OCI-LY1 (cell line): ENCODE measurements at regions not wholly inside any gene's neighbourhood (a gene's known extent, or its start where the extent isn't known, plus 50 kb on each side); places are given as distances from the start of the nearest gene placed in this dataset.

Source experiments
- H2AFZ ChIP-seq: fragments of 200-600 bp; sonication (generic), shearing (Covaris generic); 2 replicates; pipeline ENCODE4 v1.6.0; 2014; ENCODE audit warnings: antibody characterized with exemption, mild to moderate bottlenecking, low read length
- H3F3A ChIP-seq: fragments of 200-600 bp; sonication (generic), shearing (Covaris generic); 2 replicates; pipeline ENCODE4 v1.6.0; 2014; ENCODE audit warnings: mild to moderate bottlenecking, antibody characterized with exemption, low read length, moderate library complexity; ENCODE audit not compliant: insufficient read depth
- H3K27ac ChIP-seq: fragments of 200-600 bp; sonication (generic); 2 replicates; pipeline ENCODE4 v1.5.1; 2014; ENCODE audit warnings: low read length, mixed run types, mild to moderate bottlenecking, low read depth; ENCODE audit not compliant: poor library complexity, severe bottlenecking
- H3K27me3 ChIP-seq: fragments of 200-600 bp; sonication (generic); 2 replicates; pipeline ENCODE4 v1.6.0; 2014; ENCODE audit warnings: antibody characterized with exemption, mild to moderate bottlenecking, low read length, moderate library complexity; ENCODE audit not compliant: insufficient read depth
- H3K36me3 ChIP-seq: fragments of 200-600 bp; sonication (generic); 2 replicates; pipeline ENCODE4 v1.6.1; 2014; ENCODE audit warnings: mild to moderate bottlenecking, antibody characterized with exemption, low read length, moderate library complexity, mixed read lengths; ENCODE audit not compliant: insufficient read depth
- H3K4me1 ChIP-seq: fragments of 200-600 bp; sonication (generic); 2 replicates; pipeline ENCODE4 v1.5.1; 2014; ENCODE audit warnings: mild to moderate bottlenecking, low read length, moderate library complexity; ENCODE audit not compliant: insufficient read depth, severe bottlenecking
- H3K4me2 ChIP-seq: fragments of 200-600 bp; sonication (generic), shearing (Covaris generic); 2 replicates; pipeline ENCODE4 v1.6.1; 2014; ENCODE audit warnings: low read length
- H3K4me3 ChIP-seq: fragments of 200-600 bp; sonication (generic); 2 replicates; pipeline ENCODE4 v1.5.1; 2014; ENCODE audit warnings: low read length, low read depth, mild to moderate bottlenecking, mixed read lengths; ENCODE audit not compliant: poor library complexity, severe bottlenecking
- H3K79me2 ChIP-seq: fragments of 200-600 bp; shearing (Covaris generic); 2 replicates; pipeline ENCODE4 v1.6.1; 2016; ENCODE audit warnings: mixed run types, low read length, mixed read lengths; ENCODE audit not compliant: insufficient read depth
- H3K9ac ChIP-seq: fragments of 200-600 bp; sonication (generic), shearing (Covaris generic); 2 replicates; pipeline ENCODE4 v1.6.1; 2014; ENCODE audit warnings: mild to moderate bottlenecking, low read length, mixed read lengths
- H3K9me2 ChIP-seq: fragments of 200-600 bp; sonication (generic), shearing (Covaris generic); 2 replicates; pipeline ENCODE4 v1.6.1; 2014; ENCODE audit warnings: low read depth, mild to moderate bottlenecking, low read length, mixed read lengths
- H3K9me3 ChIP-seq: fragments of 200-600 bp; shearing (Covaris generic); 2 replicates; pipeline ENCODE4 v1.6.1; 2014; ENCODE audit warnings: low read length, mixed read lengths
- H4K20me1 ChIP-seq: fragments of 200-600 bp; sonication (generic), shearing (Covaris generic); 2 replicates; pipeline ENCODE4 v1.6.0; 2016; ENCODE audit warnings: mild to moderate bottlenecking, low read length; ENCODE audit not compliant: insufficient read depth
- CTCF ChIP-seq: fragments of 200-600 bp; sonication (generic), shearing (Covaris generic); IDR thresholded peaks from 2 replicates; pipeline ENCODE4 v1.5.1; 2017; ENCODE audit warnings: mild to moderate bottlenecking, antibody characterized with exemption, low read length, moderate library complexity, mixed read lengths
- EZH2 ChIP-seq: fragments of 200-600 bp; sonication (generic), shearing (Covaris generic); IDR thresholded peaks from 2 replicates; pipeline ENCODE4 v1.8.0; 2017; ENCODE audit warnings: borderline replicate concordance, mixed run types, mild to moderate bottlenecking, antibody characterized with exemption, low read length, moderate library complexity, mixed read lengths

- Histone ChIP-seq H2AFZ (no peak overlapping the region), H3K27me3 (no peaks in the 10 kb centered on the region), H3K9ac (no peak overlapping the region), H3K9me2 (no peaks in the 10 kb centered on the region), H3K36me3 (no peaks in the 10 kb centered on the region), H3K4me2 (no peak overlapping the region), H3F3A (no peaks in the 10 kb centered on the region), H3K79me2 (no peaks in the 10 kb centered on the region), H3K27ac (no peak overlapping the region), H3K4me3 (no peak overlapping the region), H4K20me1 (no peaks in the 10 kb centered on the region), H3K9me3 (no peaks in the 10 kb centered on the region), H3K4me1 (no peaks in the 10 kb centered on the region)
- TF ChIP-seq EZH2, result no peak
- no peak for TF ChIP-seq CTCF
Observed at GRCh38 chr14:28870033-28870564, 103.5 kb downstream of the FOXG1 start.

GRCh38 chr14:28875934-28876571, 109.5 kb downstream of the FOXG1 start:
- Histone ChIP-seq H3K9me3 (no peaks in the 10 kb centered on the region), H3K27me3 (no peaks in the 10 kb centered on the region), H3K79me2 (no peaks in the 10 kb centered on the region), H4K20me1 (no peaks in the 10 kb centered on the region), H3K4me3 (no peak overlapping the region), H3K4me2 (no peak overlapping the region), H3K9ac (no peak overlapping the region), H3K9me2 (no peaks in the 10 kb centered on the region), H2AFZ (no peak overlapping the region), H3K27ac (no peak overlapping the region), H3K4me1 (no peaks in the 10 kb centered on the region), H3F3A (no peaks in the 10 kb centered on the region), H3K36me3 (no peaks in the 10 kb centered on the region)
- TF ChIP-seq EZH2 (no peak), CTCF (no peak)

GRCh38 chr14:28876572-28876945, 110.0 kb downstream of the FOXG1 start:
- H3K4me2 ChIP-seq, result no peak overlapping the region
- H3K9me2 ChIP-seq, result no peaks in the 10 kb centered on the region
- H3K27ac ChIP-seq, result no peak overlapping the region
- H3K27me3 ChIP-seq, result no peaks in the 10 kb centered on the region
- H4K20me1 ChIP-seq, result no peaks in the 10 kb centered on the region
- no peaks in the 10 kb centered on the region for H3F3A ChIP-seq
- no peak overlapping the region for H3K4me3 ChIP-seq
- no peaks in the 10 kb centered on the region for H3K36me3 ChIP-seq
- no peak overlapping the region for H3K9ac ChIP-seq
- H2AFZ ChIP-seq, result no peak overlapping the region
- TF ChIP-seq EZH2, result no peak
- TF ChIP-seq CTCF, result no peak
- H3K79me2 ChIP-seq, result no peaks in the 10 kb centered on the region
- no peaks in the 10 kb centered on the region for H3K9me3 ChIP-seq
- no peaks in the 10 kb centered on the region for H3K4me1 ChIP-seq
